Breast epithelium (tissue), 3 donors: ENCODE measurements at regions not wholly inside any gene's neighbourhood (a gene's known extent, or its start where the extent isn't known, plus 50 kb on each side); places are given as distances from the start of the nearest gene placed in this dataset.

ENCODE experiments used
- POLR2A ChIP-seq: fragments of 450-650 bp; IDR thresholded peaks from one replicate; pipeline ENCODE4 v1.6.1; 2016; ENCODE audit warnings: antibody characterized with exemption, mild to moderate bottlenecking, moderate library complexity
- TF ChIP-seq, protein P1 (sequence below), 3 donors: fragments of 450-650 bp; IDR thresholded peaks; one replicate each; pipeline ENCODE4 v1.5.1; 2016 to 2017; ENCODE audit warnings: antibody characterized with exemption in 3 of 3, mild to moderate bottlenecking in 3 of 3, moderate library complexity in 3 of 3

GRCh38 chr5:107184066-107184465, 486.7 kb downstream of the EFNA5 start:
- TF ChIP-seq, protein P1, sequence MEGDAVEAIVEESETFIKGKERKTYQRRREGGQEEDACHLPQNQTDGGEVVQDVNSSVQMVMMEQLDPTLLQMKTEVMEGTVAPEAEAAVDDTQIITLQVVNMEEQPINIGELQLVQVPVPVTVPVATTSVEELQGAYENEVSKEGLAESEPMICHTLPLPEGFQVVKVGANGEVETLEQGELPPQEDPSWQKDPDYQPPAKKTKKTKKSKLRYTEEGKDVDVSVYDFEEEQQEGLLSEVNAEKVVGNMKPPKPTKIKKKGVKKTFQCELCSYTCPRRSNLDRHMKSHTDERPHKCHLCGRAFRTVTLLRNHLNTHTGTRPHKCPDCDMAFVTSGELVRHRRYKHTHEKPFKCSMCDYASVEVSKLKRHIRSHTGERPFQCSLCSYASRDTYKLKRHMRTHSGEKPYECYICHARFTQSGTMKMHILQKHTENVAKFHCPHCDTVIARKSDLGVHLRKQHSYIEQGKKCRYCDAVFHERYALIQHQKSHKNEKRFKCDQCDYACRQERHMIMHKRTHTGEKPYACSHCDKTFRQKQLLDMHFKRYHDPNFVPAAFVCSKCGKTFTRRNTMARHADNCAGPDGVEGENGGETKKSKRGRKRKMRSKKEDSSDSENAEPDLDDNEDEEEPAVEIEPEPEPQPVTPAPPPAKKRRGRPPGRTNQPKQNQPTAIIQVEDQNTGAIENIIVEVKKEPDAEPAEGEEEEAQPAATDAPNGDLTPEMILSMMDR (IDR thresholded peaks at IDR 0.05): no peak
- no peak for TF ChIP-seq POLR2A
